ENCODE measurements at regions not wholly inside any gene's neighbourhood (a gene's known extent, or its start where the extent isn't known, plus 50 kb on each side); places are given as distances from the start of the nearest gene placed in this dataset.

DNA sequence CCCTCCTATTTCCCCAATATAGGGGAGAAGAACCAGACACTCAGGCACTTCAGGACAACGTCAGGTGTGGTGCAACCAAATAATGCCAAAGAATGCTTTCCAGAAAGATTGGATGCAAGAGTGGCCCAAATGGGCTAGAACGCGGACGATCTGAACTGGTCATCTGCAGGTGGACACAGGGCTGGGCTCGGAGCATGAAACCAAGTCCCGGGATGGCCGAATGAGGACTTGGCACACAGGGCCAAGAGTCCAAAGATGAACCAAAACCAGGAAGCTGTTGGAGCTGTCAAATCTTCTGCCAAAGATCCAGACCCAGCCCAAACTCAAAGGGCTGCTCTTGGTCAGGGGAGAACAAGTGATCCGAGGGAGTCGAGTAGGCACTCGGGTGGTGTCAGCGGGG is 143.9 kb upstream of the ARID1B start:
- TF ChIP-seq, protein P1, sequence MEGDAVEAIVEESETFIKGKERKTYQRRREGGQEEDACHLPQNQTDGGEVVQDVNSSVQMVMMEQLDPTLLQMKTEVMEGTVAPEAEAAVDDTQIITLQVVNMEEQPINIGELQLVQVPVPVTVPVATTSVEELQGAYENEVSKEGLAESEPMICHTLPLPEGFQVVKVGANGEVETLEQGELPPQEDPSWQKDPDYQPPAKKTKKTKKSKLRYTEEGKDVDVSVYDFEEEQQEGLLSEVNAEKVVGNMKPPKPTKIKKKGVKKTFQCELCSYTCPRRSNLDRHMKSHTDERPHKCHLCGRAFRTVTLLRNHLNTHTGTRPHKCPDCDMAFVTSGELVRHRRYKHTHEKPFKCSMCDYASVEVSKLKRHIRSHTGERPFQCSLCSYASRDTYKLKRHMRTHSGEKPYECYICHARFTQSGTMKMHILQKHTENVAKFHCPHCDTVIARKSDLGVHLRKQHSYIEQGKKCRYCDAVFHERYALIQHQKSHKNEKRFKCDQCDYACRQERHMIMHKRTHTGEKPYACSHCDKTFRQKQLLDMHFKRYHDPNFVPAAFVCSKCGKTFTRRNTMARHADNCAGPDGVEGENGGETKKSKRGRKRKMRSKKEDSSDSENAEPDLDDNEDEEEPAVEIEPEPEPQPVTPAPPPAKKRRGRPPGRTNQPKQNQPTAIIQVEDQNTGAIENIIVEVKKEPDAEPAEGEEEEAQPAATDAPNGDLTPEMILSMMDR (IDR thresholded peaks at IDR 0.05) = no peak
- TF ChIP-seq POLR2A (IDR thresholded peaks at IDR 0.05; ENCODE audit: low read depth) (no peak), POLR2AphosphoS5 (IDR thresholded peaks at IDR 0.05) (no peak)

Measured in esophagus muscularis mucosa (tissue), 3 donors.